Mesendoderm (in vitro differentiated cells): ENCODE measurements at regions not wholly inside any gene's neighbourhood (a gene's known extent, or its start where the extent isn't known, plus 50 kb on each side); places are given as distances from the start of the nearest gene placed in this dataset.

Experiments used
- DNase-seq: peaks from one replicate; pipeline ENCODE4 v3.0.0; 2013
- H2AK5ac ChIP-seq: 2 replicates; pipeline ENCODE4 v1.6.1; 2013; ENCODE audit warnings: low read length, inconsistent platforms
- H2BK120ac ChIP-seq: 2 replicates; pipeline ENCODE4 v1.6.1; 2013; ENCODE audit warnings: low read depth, mild to moderate bottlenecking, low read length, moderate library complexity, mixed read lengths
- H2BK15ac ChIP-seq: replicated peaks from 2 replicates; pipeline ENCODE4 v1.6.1; 2013; ENCODE audit warnings: low read depth, mild to moderate bottlenecking, moderate library complexity
- H2BK5ac ChIP-seq: 2 replicates; pipeline ENCODE4 v1.6.1; 2013; ENCODE audit warnings: low read length, inconsistent platforms
- H3K18ac ChIP-seq: 2 replicates; pipeline ENCODE4 v1.6.1; 2013; ENCODE audit warnings: mild to moderate bottlenecking, low read length, mixed read lengths
- H3K23ac ChIP-seq: one replicate; pipeline ENCODE4 v1.6.1; 2013; ENCODE audit warnings: low read length
- H3K27ac ChIP-seq: 2 replicates; pipeline ENCODE4 v1.5.1; 2013; ENCODE audit warnings: low read depth, mild to moderate bottlenecking, inconsistent platforms, low read length, moderate library complexity
- H3K27me3 ChIP-seq: 2 replicates; pipeline ENCODE4 v1.6.1; 2013; ENCODE audit warnings: low read length, control low read depth, mild to moderate bottlenecking, inconsistent platforms; ENCODE audit not compliant: insufficient read depth, poor library complexity
- H3K36me3 ChIP-seq: 2 replicates; pipeline ENCODE4 v1.6.1; 2013; ENCODE audit warnings: low read length, inconsistent platforms; ENCODE audit not compliant: control insufficient read depth, insufficient read depth
- H3K4ac ChIP-seq: one replicate; pipeline ENCODE4 v1.6.1; 2013; ENCODE audit warnings: low read depth, mild to moderate bottlenecking, low read length, moderate library complexity
- H3K4me1 ChIP-seq: 2 replicates; pipeline ENCODE4 v1.6.1; 2013; ENCODE audit warnings: low read depth, low read length, inconsistent platforms; ENCODE audit not compliant: control insufficient read depth
- H3K4me2 ChIP-seq: 2 replicates; pipeline ENCODE4 v1.6.1; 2013; ENCODE audit warnings: low read length
- H3K4me3 ChIP-seq: 2 replicates; pipeline ENCODE4 v1.5.1; 2013; ENCODE audit warnings: mild to moderate bottlenecking, low read length
- H3K56ac ChIP-seq: one replicate; pipeline ENCODE4 v1.6.1; 2013; ENCODE audit warnings: low read length
- H3K79me1 ChIP-seq: 2 replicates; pipeline ENCODE4 v1.6.1; 2013; ENCODE audit warnings: low read length, inconsistent platforms
- H3K79me2 ChIP-seq: 2 replicates; pipeline ENCODE4 v1.6.1; 2013; ENCODE audit warnings: mild to moderate bottlenecking, low read length; ENCODE audit not compliant: control insufficient read depth, insufficient read depth
- H3K9ac ChIP-seq: 2 replicates; pipeline ENCODE4 v1.6.1; 2013; ENCODE audit warnings: low read length, inconsistent platforms
- H4K5ac ChIP-seq: one replicate; pipeline ENCODE4 v1.6.1; 2013; ENCODE audit warnings: low read length
- H4K8ac ChIP-seq: one replicate; pipeline ENCODE4 v1.6.1; 2013; ENCODE audit warnings: low read depth, mild to moderate bottlenecking, control low read depth, low read length, moderate library complexity
- WGBS: extraction: QIAGEN DNeasy Blood & Tissue Kit; methylation state at CpG from one replicate; pipeline ENCODE4 v1.1.7; 2013; ENCODE audit warnings: low lambda C conversion rate, missing lambda C conversion rate; ENCODE audit not compliant: insufficient coverage; ENCODE audit errors: extremely low coverage; 5-methylcytosine and 5-hydroxymethylcytosine counted together

DNA sequence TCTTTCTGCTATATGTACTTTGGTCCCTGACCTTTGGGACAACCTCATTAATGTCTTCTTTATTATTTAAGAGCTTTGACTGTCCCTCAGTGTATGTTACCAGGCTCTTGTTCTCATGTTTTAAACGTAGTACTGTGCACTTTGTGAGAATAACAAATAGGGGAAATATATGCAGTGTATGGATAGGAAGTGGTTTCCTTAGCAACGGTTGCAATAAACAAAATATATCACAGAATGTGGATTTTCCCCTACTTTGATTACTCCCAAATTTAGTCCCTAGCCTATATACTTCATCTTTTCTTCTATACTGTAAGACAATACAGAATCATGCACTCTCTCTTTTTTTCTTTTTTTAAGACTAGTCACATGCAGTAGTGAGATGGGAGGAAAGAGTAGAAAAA lies 123.8 kb upstream of the AKIRIN2 start:
- Histone ChIP-seq H4K8ac (no peak overlapping the region), H3K79me1 (no peaks in the 10 kb centered on the region), H3K4me1 (no peaks in the 10 kb centered on the region), H3K4me2 (no peak overlapping the region), H4K5ac (no peak overlapping the region), H2AK5ac (no peak overlapping the region), H3K9ac (no peak overlapping the region), H3K4me3 (no peak overlapping the region), H3K79me2 (no peaks in the 10 kb centered on the region), H3K18ac (no peak overlapping the region), H2BK15ac (no peak overlapping the region), H2BK120ac (no peak overlapping the region), H3K4ac (no peak overlapping the region), H3K23ac (no peak overlapping the region), H3K27ac (no peak overlapping the region), H3K56ac (no peak overlapping the region), H3K36me3 (no peaks in the 10 kb centered on the region), H3K27me3 (no peaks in the 10 kb centered on the region), H2BK5ac (no peak overlapping the region)
- no peak for DNase-seq
- WGBS: no CpG with 5 or more reads among the region's 2 CpGs

GRCh38 chr6:87824958-87825491 lies 123.0 kb upstream of the AKIRIN2 start:
- WGBS: no CpG with 5 or more reads among the region's 2 CpGs
- Histone ChIP-seq H3K9ac (no peak overlapping the region), H3K36me3 (no peaks in the 10 kb centered on the region), H3K4ac (no peak overlapping the region), H3K27ac (no peak overlapping the region), H3K23ac (no peak overlapping the region), H3K4me2 (no peak overlapping the region), H3K79me1 (no peaks in the 10 kb centered on the region), H3K27me3 (no peaks in the 10 kb centered on the region), H2AK5ac (no peak overlapping the region), H4K5ac (no peak overlapping the region), H3K18ac (no peak overlapping the region), H3K4me1 (no peaks in the 10 kb centered on the region), H4K8ac (no peak overlapping the region), H3K56ac (no peak overlapping the region), H2BK15ac (no peak overlapping the region), H3K79me2 (no peaks in the 10 kb centered on the region), H2BK120ac (no peak overlapping the region), H2BK5ac (no peak overlapping the region), H3K4me3 (no peak overlapping the region)
- no peak for DNase-seq

DNA sequence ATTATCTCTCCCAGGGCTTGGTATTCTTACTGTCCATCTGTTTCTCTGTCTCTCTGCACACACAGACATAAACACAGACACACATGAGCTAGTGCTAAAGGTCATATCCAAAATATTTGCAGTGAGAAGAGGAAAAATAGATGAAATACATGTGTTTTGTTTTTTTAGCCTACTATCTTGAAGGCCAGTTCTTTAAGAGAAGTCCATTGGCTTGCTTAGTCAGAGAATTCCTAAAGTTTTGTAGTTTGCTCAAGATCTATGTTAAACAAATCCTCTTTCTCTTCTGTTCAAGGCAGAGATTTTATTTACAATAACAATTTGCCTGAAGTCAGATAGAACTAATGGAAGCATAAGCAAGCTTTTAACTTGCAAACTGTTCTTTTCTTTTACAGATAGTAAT lies 120.0 kb upstream of the AKIRIN2 start:
- Histone ChIP-seq H3K79me1 (no peaks in the 10 kb centered on the region), H3K23ac (no peak overlapping the region), H2BK5ac (no peak overlapping the region), H3K4me1 (no peaks in the 10 kb centered on the region), H2AK5ac (no peak overlapping the region), H4K5ac (no peak overlapping the region), H3K79me2 (no peaks in the 10 kb centered on the region), H4K8ac (no peak overlapping the region), H3K27ac (no peak overlapping the region), H2BK120ac (no peak overlapping the region), H3K9ac (no peak overlapping the region), H3K4ac (no peak overlapping the region), H2BK15ac (no peak overlapping the region), H3K18ac (no peak overlapping the region), H3K4me3 (no peak overlapping the region), H3K4me2 (no peak overlapping the region), H3K56ac (no peak overlapping the region), H3K36me3 (no peaks in the 10 kb centered on the region), H3K27me3 (no peaks in the 10 kb centered on the region)
- DNase-seq: no peak

GRCh38 chr6:87820343-87820984 lies 118.4 kb upstream of the AKIRIN2 start:
- Histone ChIP-seq H3K4me2 (no peak overlapping the region), H2BK5ac (no peak overlapping the region), H3K79me2 (no peaks in the 10 kb centered on the region), H2BK120ac (no peak overlapping the region), H2BK15ac (no peak overlapping the region), H3K9ac (no peak overlapping the region), H3K27me3 (no peaks in the 10 kb centered on the region), H3K4me1 (no peaks in the 10 kb centered on the region), H3K18ac (no peak overlapping the region), H3K36me3 (no peaks in the 10 kb centered on the region), H3K4me3 (no peak overlapping the region), H3K4ac (no peak overlapping the region), H4K5ac (no peak overlapping the region), H3K56ac (no peak overlapping the region), H4K8ac (no peak overlapping the region), H3K79me1 (no peaks in the 10 kb centered on the region), H3K27ac (no peak overlapping the region), H3K23ac (no peak overlapping the region), H2AK5ac (no peak overlapping the region)
- DNase-seq: no peak
- WGBS: no CpG with 5 or more reads among the region's 7 CpGs

GRCh38 chr6:87817183-87817582 lies 115.2 kb upstream of the AKIRIN2 start:
- Histone ChIP-seq H2BK15ac (no peak overlapping the region), H3K4me2 (no peak overlapping the region), H3K79me1 (no peaks in the 10 kb centered on the region), H3K23ac (no peak overlapping the region), H3K56ac (no peak overlapping the region), H4K5ac (no peak overlapping the region), H2AK5ac (no peak overlapping the region), H2BK120ac (no peak overlapping the region), H3K4ac (no peak overlapping the region), H3K79me2 (no peaks in the 10 kb centered on the region), H3K4me1 (no peaks in the 10 kb centered on the region), H3K27me3 (no peaks in the 10 kb centered on the region), H3K18ac (no peak overlapping the region), H3K4me3 (no peak overlapping the region), H2BK5ac (no peak overlapping the region), H3K36me3 (no peaks in the 10 kb centered on the region), H3K27ac (no peak overlapping the region), H3K9ac (no peak overlapping the region), H4K8ac (no peak overlapping the region)
- DNase-seq: no peak
- no CpG with 5 or more reads among the region's 1 CpG for WGBS

DNA sequence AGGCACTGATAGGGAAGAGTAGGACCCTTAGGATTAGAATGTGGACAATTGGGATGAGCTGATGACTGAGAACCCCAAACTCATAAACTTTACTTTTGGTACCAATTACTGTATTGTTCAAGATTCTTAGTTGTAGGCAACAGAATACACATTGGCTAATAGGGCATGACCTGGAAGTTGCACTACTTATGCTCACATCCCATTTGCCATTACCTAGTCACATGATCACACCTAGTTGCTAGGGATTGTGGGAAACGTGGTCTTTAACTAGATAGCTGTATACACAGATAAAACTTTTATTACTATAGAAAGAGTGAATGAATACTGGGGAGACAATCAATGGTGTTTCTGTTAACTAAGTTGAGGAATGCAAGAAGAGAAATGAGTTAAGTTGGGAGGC lies 113.4 kb upstream of the AKIRIN2 start:
- WGBS: no CpG with 5 or more reads among the region's 1 CpG
- H3K18ac ChIP-seq: no peak overlapping the region

More for the DNA sequence above, 113.4 kb upstream of the AKIRIN2 start:
- Histone ChIP-seq H4K8ac (no peak overlapping the region), H3K36me3 (no peaks in the 10 kb centered on the region), H3K23ac (no peak overlapping the region), H3K79me1 (no peaks in the 10 kb centered on the region), H2AK5ac (no peak overlapping the region), H2BK120ac (no peak overlapping the region), H3K4me1 (no peaks in the 10 kb centered on the region), H3K4ac (no peak overlapping the region), H4K5ac (no peak overlapping the region), H3K9ac (no peak overlapping the region), H2BK5ac (no peak overlapping the region), H3K79me2 (no peaks in the 10 kb centered on the region), H3K4me2 (no peak overlapping the region), H3K27me3 (no peaks in the 10 kb centered on the region), H3K27ac (no peak overlapping the region), H3K56ac (no peak overlapping the region), H2BK15ac (no peak overlapping the region), H3K4me3 (no peak overlapping the region)
- no peak for DNase-seq
